Activated effector memory CD4-positive, alpha-beta T cell treated with Interleukin-2 at 50 U/mL for 16 hours (primary cell): ENCODE measurements at regions not wholly inside any gene's neighbourhood (a gene's known extent, or its start where the extent isn't known, plus 50 kb on each side); places are given as distances from the start of the nearest gene placed in this dataset.
"Not testable (repeated sequence)": the region's sequence is repeated elsewhere in the genome, so short reads cannot be mapped to it uniquely, and the experiment has no call there.

ENCODE experiments used
- DNase-seq: peaks from one replicate; pipeline ENCODE4 v3.0.0-alpha.2; 2020

GRCh38 chr21:23684431-23684830 lies 1922.8 kb downstream of the MRPL39 start:
- DNase-seq: no peak

- no peak for DNase-seq
Observed at GRCh38 chr21:23664193-23664694, 1943.0 kb downstream of the MRPL39 start.

GRCh38 chr21:23660560-23660959 lies 1946.7 kb downstream of the MRPL39 start:
- DNase-seq: no peak

- DNase-seq: no peak
Observed at GRCh38 chr21:23644768-23645167, 1962.5 kb downstream of the MRPL39 start.

GRCh38 chr21:23639721-23640120 lies 1967.6 kb downstream of the MRPL39 start:
- DNase-seq: no peak

GRCh38 chr21:23638131-23638695 lies 1969.1 kb downstream of the MRPL39 start:
- DNase-seq: no peak

- no peak for DNase-seq
Observed at GRCh38 chr21:23633447-23633940, 1973.8 kb downstream of the MRPL39 start.

- DNase-seq: no peak
Observed at GRCh38 chr21:23624281-23624680, 1983.0 kb downstream of the MRPL39 start.

GRCh38 chr21:23613014-23613413 lies 1994.3 kb downstream of the MRPL39 start:
- no peak for DNase-seq

- no peak for DNase-seq
Observed at GRCh38 chr21:23612210-23612609, 1995.1 kb downstream of the MRPL39 start.

- DNase-seq: no peak
Observed at GRCh38 chr21:23607782-23608431, 1999.4 kb downstream of the MRPL39 start.

- DNase-seq: no peak
Observed at GRCh38 chr21:23601549-23601948, 2005.7 kb downstream of the MRPL39 start.

- DNase-seq: no peak
Observed at GRCh38 chr21:23593582-23593981, 2013.7 kb downstream of the MRPL39 start.

GRCh38 chr21:23585419-23585818 lies 2021.9 kb downstream of the MRPL39 start:
- DNase-seq: no peak

GRCh38 chr21:23579573-23579972 lies 2027.7 kb downstream of the MRPL39 start:
- DNase-seq: no peak

- DNase-seq: no peak
Observed at GRCh38 chr21:23578027-23578426, 2029.3 kb downstream of the MRPL39 start.

- no peak for DNase-seq
Observed at GRCh38 chr21:23574932-23575331, 2032.3 kb downstream of the MRPL39 start.

- DNase-seq: not testable (repeated sequence)
Observed at GRCh38 chr21:23548924-23549323, 2058.4 kb downstream of the MRPL39 start.

GRCh38 chr21:23543333-23543732 lies 2063.9 kb downstream of the MRPL39 start:
- no peak for DNase-seq

- no peak for DNase-seq
Observed at GRCh38 chr21:23542097-23542496, 2065.2 kb downstream of the MRPL39 start.

- DNase-seq: no peak
Observed at GRCh38 chr21:23541571-23541970, 2065.7 kb downstream of the MRPL39 start.

GRCh38 chr21:23534850-23535249 lies 2072.4 kb downstream of the MRPL39 start:
- DNase-seq: no peak

- no peak for DNase-seq
Observed at GRCh38 chr21:23531444-23531843, 2075.8 kb downstream of the MRPL39 start.

- no peak for DNase-seq
Observed at GRCh38 chr21:23524685-23525084, 2082.6 kb downstream of the MRPL39 start.

GRCh38 chr21:23522751-23523150 lies 2084.5 kb downstream of the MRPL39 start:
- no peak for DNase-seq
